ENCODE measurements at regions not wholly inside any gene's neighbourhood (a gene's known extent, or its start where the extent isn't known, plus 50 kb on each side); places are given as distances from the start of the nearest gene placed in this dataset.
"Not testable (repeated sequence)": the region's sequence is repeated elsewhere in the genome, so short reads cannot be mapped to it uniquely, and the experiment has no call there.

DNA sequence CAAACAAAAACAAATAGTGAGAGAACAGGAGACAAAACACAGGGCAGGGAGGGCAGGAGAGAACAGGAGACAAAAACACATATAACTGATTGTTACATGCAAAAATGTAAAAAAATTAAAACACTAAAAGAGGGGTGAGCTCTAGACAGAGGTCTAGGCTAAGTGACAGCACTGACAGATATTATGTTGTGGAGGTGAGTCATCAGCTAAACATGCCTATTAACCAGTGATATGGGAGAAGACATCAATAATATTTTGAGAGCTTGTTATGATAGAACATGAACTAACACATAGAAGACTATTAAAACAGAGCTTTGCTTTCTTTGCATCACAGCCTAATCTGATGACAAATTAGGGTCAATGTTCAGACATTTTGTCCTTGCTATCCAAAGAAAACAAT lies 972.7 kb downstream of the PRIM2 start:
- H3K18ac ChIP-seq (ENCODE audit: low read length), result no peak overlapping the region
- H2BK5ac ChIP-seq (ENCODE audit: low read length), result no peak overlapping the region
- no peaks in the 10 kb centered on the region for H3K36me3 ChIP-seq (ENCODE audit: control insufficient read depth, insufficient read depth, low read length)
- no peak overlapping the region for H2AK5ac ChIP-seq (ENCODE audit: low read length)
- no peak overlapping the region for H3K4ac ChIP-seq (ENCODE audit: low read depth, low read length)
- H3K27me3 ChIP-seq (ENCODE audit: insufficient read depth, low read length, poor library complexity), result no peaks in the 10 kb centered on the region
- no peaks in the 10 kb centered on the region for H3K79me2 ChIP-seq (ENCODE audit: control insufficient read depth, insufficient read depth, low read length)
- H3K9ac ChIP-seq (ENCODE audit: low read length), result no peak overlapping the region
- no peak for DNase-seq
- no peak overlapping the region for H3K23ac ChIP-seq (ENCODE audit: low read length)
- H3K4me2 ChIP-seq (ENCODE audit: low read length), result no peak overlapping the region
- H2BK120ac ChIP-seq (ENCODE audit: low read depth, low read length), result no peak overlapping the region
- no peak overlapping the region for H4K5ac ChIP-seq (ENCODE audit: low read length)
- no peaks in the 10 kb centered on the region for H3K79me1 ChIP-seq (ENCODE audit: low read length)
- H3K56ac ChIP-seq (ENCODE audit: low read length), result no peak overlapping the region
- no peak overlapping the region for H4K8ac ChIP-seq (ENCODE audit: low read depth, low read length)
- H3K4me1 ChIP-seq (ENCODE audit: control insufficient read depth, low read depth, low read length), result no peaks in the 10 kb centered on the region
- H3K27ac ChIP-seq (ENCODE audit: low read depth, low read length), result no peak overlapping the region
- H3K4me3 ChIP-seq (ENCODE audit: low read length), result no peak overlapping the region
- H2BK15ac ChIP-seq (replicated peaks; ENCODE audit: low read depth), result no peak overlapping the region

DNA sequence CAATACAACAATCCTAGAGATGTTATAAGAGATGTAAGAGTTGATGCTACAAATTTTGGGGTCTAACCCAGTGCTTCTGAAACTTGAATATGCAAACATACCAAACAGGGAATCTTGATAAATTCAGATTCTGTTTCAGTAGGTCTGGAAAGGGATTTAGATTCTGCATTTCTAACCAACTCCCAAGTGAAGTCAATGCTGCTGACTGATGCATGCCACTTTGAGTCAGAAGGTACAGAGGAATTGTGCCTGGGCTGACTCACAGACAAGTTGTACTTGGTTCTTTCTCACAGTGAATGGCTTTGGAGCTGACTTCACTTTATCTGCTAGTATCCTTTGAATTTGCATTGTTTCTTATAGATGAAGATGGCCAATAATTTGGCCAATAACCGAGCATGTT lies 973.9 kb downstream of the PRIM2 start:
- H3K4me2 ChIP-seq (ENCODE audit: low read length); H3K27ac ChIP-seq (ENCODE audit: low read depth, low read length); H3K4me3 ChIP-seq (ENCODE audit: low read length); H2BK15ac ChIP-seq (replicated peaks; ENCODE audit: low read depth); H3K9ac ChIP-seq (ENCODE audit: low read length); H3K79me1 ChIP-seq (ENCODE audit: low read length); H3K79me2 ChIP-seq (ENCODE audit: control insufficient read depth, insufficient read depth, low read length); H4K8ac ChIP-seq (ENCODE audit: low read depth, low read length); H2BK120ac ChIP-seq (ENCODE audit: low read depth, low read length); H3K56ac ChIP-seq (ENCODE audit: low read length); H3K23ac ChIP-seq (ENCODE audit: low read length); H3K18ac ChIP-seq (ENCODE audit: low read length); DNase-seq; H4K5ac ChIP-seq (ENCODE audit: low read length); H3K4ac ChIP-seq (ENCODE audit: low read depth, low read length); H3K36me3 ChIP-seq (ENCODE audit: control insufficient read depth, insufficient read depth, low read length); H3K27me3 ChIP-seq (ENCODE audit: insufficient read depth, low read length, poor library complexity); H2BK5ac ChIP-seq (ENCODE audit: low read length); H2AK5ac ChIP-seq (ENCODE audit: low read length); H3K4me1 ChIP-seq (ENCODE audit: control insufficient read depth, low read depth, low read length): not testable (repeated sequence)
- no CpG with 5 or more reads among the region's 1 CpG for WGBS (ENCODE audit: extremely low coverage, insufficient coverage, low lambda C conversion rate)

DNA sequence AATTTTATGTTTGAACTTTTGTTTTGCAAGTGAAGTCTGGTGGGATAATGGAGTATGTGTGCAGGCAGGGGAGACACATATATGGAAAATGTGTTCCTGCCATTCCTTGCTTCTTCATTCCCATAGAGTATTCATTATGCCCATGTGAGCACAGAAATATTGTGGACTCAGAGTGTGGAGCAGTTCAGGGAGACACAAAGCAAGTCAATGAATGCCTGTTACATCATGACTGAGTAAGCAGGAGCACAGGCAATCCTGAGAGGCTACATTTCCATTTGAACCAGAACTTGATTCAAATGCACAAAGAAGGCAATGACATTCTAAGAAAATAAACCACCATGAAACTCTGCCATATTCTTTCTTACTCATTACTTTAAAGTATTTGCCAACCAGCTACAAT lies 990.5 kb downstream of the PRIM2 start:
- H3K4me3 ChIP-seq (ENCODE audit: low read length); H3K4ac ChIP-seq (ENCODE audit: low read depth, low read length); H3K27me3 ChIP-seq (ENCODE audit: insufficient read depth, low read length, poor library complexity); H3K23ac ChIP-seq (ENCODE audit: low read length); H3K56ac ChIP-seq (ENCODE audit: low read length); H2BK5ac ChIP-seq (ENCODE audit: low read length); H2BK15ac ChIP-seq (replicated peaks; ENCODE audit: low read depth); H3K4me1 ChIP-seq (ENCODE audit: control insufficient read depth, low read depth, low read length); H3K18ac ChIP-seq (ENCODE audit: low read length); DNase-seq; H2AK5ac ChIP-seq (ENCODE audit: low read length); H3K27ac ChIP-seq (ENCODE audit: low read depth, low read length); H3K36me3 ChIP-seq (ENCODE audit: control insufficient read depth, insufficient read depth, low read length); H2BK120ac ChIP-seq (ENCODE audit: low read depth, low read length); H4K8ac ChIP-seq (ENCODE audit: low read depth, low read length); H3K4me2 ChIP-seq (ENCODE audit: low read length); H3K9ac ChIP-seq (ENCODE audit: low read length); H3K79me2 ChIP-seq (ENCODE audit: control insufficient read depth, insufficient read depth, low read length); H3K79me1 ChIP-seq (ENCODE audit: low read length); H4K5ac ChIP-seq (ENCODE audit: low read length): not testable (repeated sequence)

- not testable (repeated sequence) for H3K27ac ChIP-seq (ENCODE audit: low read depth, low read length); H3K18ac ChIP-seq (ENCODE audit: low read length); H3K9ac ChIP-seq (ENCODE audit: low read length); H3K23ac ChIP-seq (ENCODE audit: low read length); H3K4me1 ChIP-seq (ENCODE audit: control insufficient read depth, low read depth, low read length); H4K8ac ChIP-seq (ENCODE audit: low read depth, low read length); H2BK5ac ChIP-seq (ENCODE audit: low read length); H2BK15ac ChIP-seq (replicated peaks; ENCODE audit: low read depth); DNase-seq; H2AK5ac ChIP-seq (ENCODE audit: low read length); H3K79me1 ChIP-seq (ENCODE audit: low read length); H3K79me2 ChIP-seq (ENCODE audit: control insufficient read depth, insufficient read depth, low read length); H3K4me3 ChIP-seq (ENCODE audit: low read length); H2BK120ac ChIP-seq (ENCODE audit: low read depth, low read length); H3K36me3 ChIP-seq (ENCODE audit: control insufficient read depth, insufficient read depth, low read length); H3K4me2 ChIP-seq (ENCODE audit: low read length); H3K56ac ChIP-seq (ENCODE audit: low read length); H4K5ac ChIP-seq (ENCODE audit: low read length); H3K4ac ChIP-seq (ENCODE audit: low read depth, low read length); H3K27me3 ChIP-seq (ENCODE audit: insufficient read depth, low read length, poor library complexity)
Observed at GRCh38 chr6:58332108-58332507, 1014.7 kb downstream of the PRIM2 start.

- H2BK120ac ChIP-seq (ENCODE audit: low read depth, low read length); H4K8ac ChIP-seq (ENCODE audit: low read depth, low read length); H3K56ac ChIP-seq (ENCODE audit: low read length); H3K4me3 ChIP-seq (ENCODE audit: low read length); H3K4me1 ChIP-seq (ENCODE audit: control insufficient read depth, low read depth, low read length); H2BK5ac ChIP-seq (ENCODE audit: low read length); DNase-seq; H3K79me2 ChIP-seq (ENCODE audit: control insufficient read depth, insufficient read depth, low read length); H3K18ac ChIP-seq (ENCODE audit: low read length); H4K5ac ChIP-seq (ENCODE audit: low read length); H2BK15ac ChIP-seq (replicated peaks; ENCODE audit: low read depth); H3K79me1 ChIP-seq (ENCODE audit: low read length); H3K27ac ChIP-seq (ENCODE audit: low read depth, low read length); H3K4ac ChIP-seq (ENCODE audit: low read depth, low read length); H3K27me3 ChIP-seq (ENCODE audit: insufficient read depth, low read length, poor library complexity); H2AK5ac ChIP-seq (ENCODE audit: low read length); H3K23ac ChIP-seq (ENCODE audit: low read length); H3K9ac ChIP-seq (ENCODE audit: low read length); H3K4me2 ChIP-seq (ENCODE audit: low read length); H3K36me3 ChIP-seq (ENCODE audit: control insufficient read depth, insufficient read depth, low read length): not testable (repeated sequence)
- WGBS (ENCODE audit: extremely low coverage, insufficient coverage, low lambda C conversion rate), result no CpG with 5 or more reads among the region's 5 CpGs
Observed at GRCh38 chr6:58342287-58342686, 1024.9 kb downstream of the PRIM2 start.

DNA sequence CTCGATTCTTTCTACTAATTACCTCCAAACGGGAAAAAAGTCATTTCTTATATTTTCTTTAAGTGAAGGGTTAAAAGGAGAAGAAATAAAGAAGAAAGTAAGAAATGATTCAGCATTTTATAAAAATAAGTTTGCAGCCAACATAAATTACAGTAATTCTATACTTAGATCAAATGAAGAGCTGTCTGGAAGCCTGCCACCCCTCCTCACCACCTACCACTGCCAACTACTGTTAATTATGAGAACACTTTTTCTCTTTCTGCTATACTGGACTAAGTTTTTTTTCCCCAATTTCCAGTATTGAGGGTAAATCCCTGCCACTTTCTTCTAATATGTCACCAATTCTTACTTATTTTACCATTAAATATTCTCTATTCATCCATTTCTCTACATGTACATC lies 1030.1 kb downstream of the PRIM2 start:
- not testable (repeated sequence) for H2BK5ac ChIP-seq (ENCODE audit: low read length); H4K5ac ChIP-seq (ENCODE audit: low read length); H3K18ac ChIP-seq (ENCODE audit: low read length)

More for the DNA sequence above, 1030.1 kb downstream of the PRIM2 start:
- H3K4ac ChIP-seq (ENCODE audit: low read depth, low read length); H2BK120ac ChIP-seq (ENCODE audit: low read depth, low read length); H3K4me2 ChIP-seq (ENCODE audit: low read length); H3K36me3 ChIP-seq (ENCODE audit: control insufficient read depth, insufficient read depth, low read length); H3K23ac ChIP-seq (ENCODE audit: low read length); H3K56ac ChIP-seq (ENCODE audit: low read length); H3K4me3 ChIP-seq (ENCODE audit: low read length); H2AK5ac ChIP-seq (ENCODE audit: low read length); H3K4me1 ChIP-seq (ENCODE audit: control insufficient read depth, low read depth, low read length); H3K27me3 ChIP-seq (ENCODE audit: insufficient read depth, low read length, poor library complexity); DNase-seq; H3K79me1 ChIP-seq (ENCODE audit: low read length); H2BK15ac ChIP-seq (replicated peaks; ENCODE audit: low read depth); H4K8ac ChIP-seq (ENCODE audit: low read depth, low read length); H3K27ac ChIP-seq (ENCODE audit: low read depth, low read length); H3K79me2 ChIP-seq (ENCODE audit: control insufficient read depth, insufficient read depth, low read length); H3K9ac ChIP-seq (ENCODE audit: low read length): not testable (repeated sequence)
- WGBS (ENCODE audit: extremely low coverage, insufficient coverage, low lambda C conversion rate), result no CpG with 5 or more reads among the region's 2 CpGs
